NCI-H82 (cell line): ENCODE measurements at regions not wholly inside any gene's neighbourhood (a gene's known extent, or its start where the extent isn't known, plus 50 kb on each side); places are given as distances from the start of the nearest gene placed in this dataset.

Experiments
- DNase-seq: peaks from one replicate; lab custom pipeline; 2025; lab: John Stamatoyannopoulos, UW

GRCh38 chr1:239795304-239795703 is 296.4 kb upstream of the FMN2 start:
- DNase-seq = no peak

- no peak for DNase-seq
Measured at GRCh38 chr1:239799617-239800016, 292.1 kb upstream of the FMN2 start.

- DNase-seq = no peak
Measured at GRCh38 chr1:239800861-239801260, 290.8 kb upstream of the FMN2 start.

- DNase-seq = no peak
Measured at GRCh38 chr1:239802275-239802674, 289.4 kb upstream of the FMN2 start.

- no peak for DNase-seq
Measured at GRCh38 chr1:239803781-239804180, 287.9 kb upstream of the FMN2 start.

- DNase-seq = no peak
Measured at GRCh38 chr1:239804266-239804665, 287.4 kb upstream of the FMN2 start.

GRCh38 chr1:239805042-239805441 is 286.6 kb upstream of the FMN2 start:
- no peak for DNase-seq

GRCh38 chr1:239805851-239806772 is 285.6 kb upstream of the FMN2 start:
- peak; percentile 93 for DNase-seq

- DNase-seq = no peak
Measured at GRCh38 chr1:239806897-239807296, 284.8 kb upstream of the FMN2 start.

- DNase-seq = no peak
Measured at GRCh38 chr1:239807361-239807760, 284.3 kb upstream of the FMN2 start.

- DNase-seq = no peak
Measured at GRCh38 chr1:239810061-239810481, 281.6 kb upstream of the FMN2 start.

- no peak for DNase-seq
Measured at GRCh38 chr1:239811211-239811885, 280.3 kb upstream of the FMN2 start.

GRCh38 chr1:239812580-239812979 is 279.1 kb upstream of the FMN2 start:
- DNase-seq = no peak

GRCh38 chr1:239814306-239814881 is 277.3 kb upstream of the FMN2 start:
- no peak for DNase-seq

- DNase-seq = no peak
Measured at GRCh38 chr1:239815074-239815473, 276.6 kb upstream of the FMN2 start.

GRCh38 chr1:239816081-239816782 is 275.5 kb upstream of the FMN2 start:
- DNase-seq = no peak

GRCh38 chr1:239817276-239817675 is 274.4 kb upstream of the FMN2 start:
- no peak for DNase-seq

GRCh38 chr1:239817801-239818200 is 273.9 kb upstream of the FMN2 start:
- DNase-seq = no peak

GRCh38 chr1:239819096-239819495 is 272.6 kb upstream of the FMN2 start:
- no peak for DNase-seq

GRCh38 chr1:239819756-239820250 is 271.9 kb upstream of the FMN2 start:
- DNase-seq = no peak

GRCh38 chr1:239823852-239824251 is 267.8 kb upstream of the FMN2 start:
- DNase-seq = no peak

GRCh38 chr1:239826211-239826610 is 265.5 kb upstream of the FMN2 start:
- no peak for DNase-seq
